ENCODE measurements at regions not wholly inside any gene's neighbourhood (a gene's known extent, or its start where the extent isn't known, plus 50 kb on each side); places are given as distances from the start of the nearest gene placed in this dataset.
A peak's percentile ranks its signal among the peaks of the same experiment; 100 is the strongest.
"Not testable (repeated sequence)": the region's sequence is repeated elsewhere in the genome, so short reads cannot be mapped to it uniquely, and the experiment has no call there.

- no peak for DNase-seq
These were observed 1089.6 kb downstream of the DNAJB9 start for GRCh38 chr7:109659261-109659660.

- DNase-seq, result no peak
These were observed 1090.7 kb downstream of the DNAJB9 start for GRCh38 chr7:109660401-109660800.

- DNase-seq, result no peak
These were observed 1094.1 kb downstream of the DNAJB9 start for GRCh38 chr7:109663806-109664205.

GRCh38 chr7:109687269-109687668 lies 1117.6 kb downstream of the DNAJB9 start:
- not testable (repeated sequence) for DNase-seq

- not testable (repeated sequence) for DNase-seq
These were observed 1122.9 kb downstream of the DNAJB9 start for GRCh38 chr7:109692613-109693012.

DNA sequence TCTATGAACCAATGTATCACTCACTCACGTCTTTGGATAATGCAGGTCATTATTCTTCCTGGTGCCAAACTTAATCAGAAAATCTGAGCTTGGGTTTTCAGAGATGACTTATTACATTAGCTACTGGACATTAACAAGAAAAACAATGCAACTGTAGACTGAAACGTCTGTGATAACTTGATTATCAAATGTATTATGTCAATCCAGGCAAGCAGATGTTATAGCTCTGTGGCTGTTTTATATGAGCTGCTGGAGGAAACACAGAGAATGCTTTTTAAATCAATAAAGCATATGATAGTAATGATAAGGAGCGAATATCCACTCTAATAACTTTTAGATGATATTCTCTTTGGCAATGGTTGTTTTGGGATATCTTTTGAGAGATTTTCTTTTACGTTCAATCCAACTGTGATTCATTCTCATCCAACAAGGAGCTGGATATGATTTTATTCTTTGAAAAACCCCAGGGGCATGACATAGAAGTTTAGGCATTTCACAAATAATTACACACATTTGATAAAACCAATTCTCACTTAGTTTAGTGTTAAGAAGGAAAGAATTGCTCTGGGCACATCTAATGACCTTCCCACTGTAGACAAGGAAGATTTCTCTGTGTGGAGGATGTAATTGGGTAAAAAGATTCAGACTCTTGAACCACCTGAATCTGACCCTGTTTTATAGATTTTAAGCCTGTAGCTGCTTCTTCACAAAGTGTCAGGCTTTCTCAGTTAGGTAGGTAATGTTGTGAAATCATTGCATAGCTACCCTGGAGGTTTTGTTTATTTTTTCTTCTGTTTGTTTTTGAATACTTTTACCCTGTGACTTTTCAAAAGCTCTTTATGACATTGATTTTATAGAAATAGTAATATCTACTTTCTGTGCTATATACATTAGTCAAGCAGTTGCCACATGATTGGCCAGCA lies 1124.7 kb downstream of the DNAJB9 start:
- DNase-seq, result no peak

DNA sequence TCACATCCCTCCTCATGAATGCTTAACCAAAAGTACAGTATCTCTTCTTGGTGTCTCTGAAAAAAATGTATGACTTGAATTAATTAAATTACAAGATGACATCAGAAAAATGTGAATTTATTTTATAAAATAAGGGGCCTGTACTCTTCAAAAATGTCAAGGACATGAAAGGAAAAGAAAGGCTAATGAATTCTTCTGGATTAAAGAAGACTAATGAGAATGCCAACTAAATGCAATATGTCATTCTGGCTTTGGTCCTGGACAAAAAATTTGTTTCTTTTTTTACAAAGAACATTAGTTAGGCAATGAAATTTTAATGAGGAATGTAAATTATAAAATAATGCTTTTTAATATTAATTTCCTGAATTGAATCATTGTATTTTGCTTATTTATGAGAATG lies 1125.7 kb downstream of the DNAJB9 start:
- DNase-seq, result no peak

GRCh38 chr7:109696723-109697122 lies 1127.0 kb downstream of the DNAJB9 start:
- no peak for DNase-seq

- no peak for DNase-seq
These were observed 1130.0 kb downstream of the DNAJB9 start for GRCh38 chr7:109699661-109700060.

DNA sequence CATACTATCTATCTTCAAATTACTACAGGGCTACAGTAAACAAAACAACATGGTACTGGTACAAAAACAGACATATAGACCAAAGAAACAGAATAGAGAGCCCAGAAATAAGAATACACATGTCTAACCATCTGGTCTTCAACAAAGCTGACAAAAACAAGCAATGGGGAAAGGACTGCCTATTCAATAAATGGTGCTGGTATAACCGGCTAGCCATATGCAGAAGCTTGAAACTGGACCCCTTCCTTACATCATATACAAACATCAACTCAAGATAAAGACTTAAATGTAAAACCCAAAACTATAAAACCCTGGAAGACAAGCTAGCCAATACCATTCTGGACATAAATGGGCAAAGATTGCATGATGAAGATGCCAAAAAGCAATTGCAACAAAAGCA lies 1143.7 kb downstream of the DNAJB9 start:
- no peak for DNase-seq

- not testable (repeated sequence) for DNase-seq
These were observed 1149.7 kb downstream of the DNAJB9 start for GRCh38 chr7:109719359-109719758.

- DNase-seq, result no peak
These were observed 1164.9 kb downstream of the DNAJB9 start for GRCh38 chr7:109734601-109735000.

DNA sequence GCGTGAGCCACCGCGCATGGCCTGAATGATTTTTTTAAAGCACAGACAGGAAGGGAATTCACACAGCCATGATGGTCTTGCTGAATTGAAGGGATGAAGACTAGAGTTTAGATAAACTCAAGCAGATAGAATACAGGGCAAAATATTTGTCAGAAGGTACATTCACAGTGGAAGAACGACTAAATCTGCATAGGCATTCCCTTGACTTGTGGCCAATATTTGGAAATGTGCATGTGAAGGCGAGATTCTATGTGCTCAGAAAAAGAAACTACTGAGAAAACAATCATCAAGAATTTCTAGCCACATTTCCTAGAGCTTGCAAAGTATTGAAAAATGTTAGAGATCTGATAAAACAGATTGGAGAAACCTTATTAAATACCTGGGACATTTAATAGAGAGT lies 1166.2 kb downstream of the DNAJB9 start:
- no peak for DNase-seq

DNA sequence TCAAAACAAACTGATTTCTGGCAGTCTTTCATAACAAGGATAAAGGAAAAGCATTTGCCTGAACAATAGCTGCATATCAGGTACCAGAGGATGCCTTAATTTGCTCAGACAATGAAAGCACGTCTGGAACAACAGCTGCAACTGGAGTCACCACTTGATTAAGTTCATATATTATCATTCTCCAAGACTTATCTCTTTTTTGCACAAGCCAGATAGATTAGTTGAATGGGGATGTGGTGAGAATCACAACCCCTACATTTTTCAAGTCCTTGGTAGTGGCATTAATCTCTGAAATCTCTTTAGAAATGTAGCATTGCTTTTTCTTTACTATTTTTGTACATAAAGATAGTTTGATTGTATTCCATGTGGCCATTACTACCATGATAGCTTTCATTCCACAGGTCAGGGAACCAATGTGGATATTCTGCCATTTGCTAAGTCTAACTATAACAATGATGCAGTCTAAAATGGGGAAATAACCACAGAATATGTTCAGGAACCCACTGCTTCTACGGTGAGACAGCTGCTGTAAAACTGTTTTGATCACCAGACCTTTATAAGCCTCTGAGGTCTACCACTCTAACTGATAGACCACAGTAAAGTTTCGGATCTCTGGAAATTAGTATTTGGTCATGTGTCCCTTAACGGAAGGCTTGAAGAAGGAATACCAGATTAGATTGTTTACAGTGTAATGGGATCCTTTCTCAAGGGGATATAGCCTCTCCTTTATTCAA lies 1176.2 kb downstream of the DNAJB9 start:
- DNase-seq, result no peak

DNA sequence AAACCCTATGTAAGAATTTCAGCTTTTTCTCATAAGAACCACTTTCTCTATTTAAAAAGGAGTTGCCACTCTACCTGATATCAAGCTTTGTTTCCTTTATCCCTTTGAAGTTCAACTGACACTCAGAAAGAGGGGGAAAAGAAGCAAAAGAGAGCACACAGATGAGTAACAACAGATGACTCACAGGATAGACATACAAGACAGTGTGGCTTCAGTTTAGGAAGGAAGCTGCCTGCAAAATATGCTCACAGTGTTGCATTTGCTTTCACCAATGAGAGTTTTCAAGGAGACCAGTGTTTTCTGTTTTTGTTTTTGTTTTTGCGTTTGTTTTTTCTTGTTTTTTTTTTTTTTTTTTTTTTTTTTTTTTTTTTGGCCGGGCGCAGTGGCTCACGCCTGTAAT lies 1181.6 kb downstream of the DNAJB9 start:
- peak; percentile 1 for DNase-seq

- DNase-seq, result no peak
These were observed 1182.4 kb downstream of the DNAJB9 start for GRCh38 chr7:109752068-109752467.

DNA sequence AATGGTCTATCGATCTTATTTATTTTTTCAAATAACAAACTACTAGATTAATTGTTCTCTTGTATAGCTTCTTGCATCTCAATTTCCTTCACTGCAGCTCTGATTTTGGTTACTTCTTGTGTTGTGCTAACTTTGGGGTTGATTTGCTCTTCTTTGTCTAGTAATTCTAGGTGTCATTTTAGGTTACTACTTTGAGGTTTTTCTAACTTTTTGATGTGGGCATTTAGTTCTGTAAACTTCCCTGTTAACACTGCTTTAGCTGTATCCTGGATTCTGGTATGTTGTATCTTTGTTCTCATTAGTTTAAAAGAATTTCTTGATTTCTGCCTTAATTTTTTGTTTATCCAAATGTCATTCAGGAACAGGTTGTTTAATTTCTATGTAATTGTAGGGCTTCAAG lies 1188.0 kb downstream of the DNAJB9 start:
- DNase-seq, result no peak

GRCh38 chr7:109763611-109764010 lies 1193.9 kb downstream of the DNAJB9 start:
- no peak for DNase-seq

DNA sequence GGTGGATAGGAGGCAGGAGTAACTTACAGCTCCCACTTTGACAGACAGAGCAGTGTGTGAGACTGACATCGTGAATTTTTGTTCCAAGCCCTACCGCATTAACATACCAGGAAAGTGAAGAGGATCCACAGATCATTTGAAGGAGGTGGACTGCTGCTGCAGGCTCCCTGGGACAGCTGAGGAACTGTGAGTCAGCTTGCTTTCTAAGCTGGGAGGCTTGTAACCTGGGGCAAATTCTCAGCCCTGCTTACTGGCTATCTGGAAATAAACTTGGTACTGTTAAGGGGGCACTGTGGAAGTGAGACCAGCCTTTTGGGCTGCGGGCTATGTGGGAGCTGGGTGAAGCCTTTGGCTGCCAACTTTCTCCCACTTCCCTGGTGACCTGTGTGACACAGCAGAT lies 1202.5 kb downstream of the DNAJB9 start:
- DNase-seq, result no peak

GRCh38 chr7:109782806-109783205 lies 1213.1 kb downstream of the DNAJB9 start:
- DNase-seq, result no peak

GRCh38 chr7:109806548-109806947 lies 1236.9 kb downstream of the DNAJB9 start:
- DNase-seq, result no peak

GRCh38 chr7:109821156-109821555 lies 1251.5 kb downstream of the DNAJB9 start:
- no peak for DNase-seq

- no peak for DNase-seq
These were observed 1256.1 kb upstream of the LRRN3 start for GRCh38 chr7:109834851-109835250.

DNA sequence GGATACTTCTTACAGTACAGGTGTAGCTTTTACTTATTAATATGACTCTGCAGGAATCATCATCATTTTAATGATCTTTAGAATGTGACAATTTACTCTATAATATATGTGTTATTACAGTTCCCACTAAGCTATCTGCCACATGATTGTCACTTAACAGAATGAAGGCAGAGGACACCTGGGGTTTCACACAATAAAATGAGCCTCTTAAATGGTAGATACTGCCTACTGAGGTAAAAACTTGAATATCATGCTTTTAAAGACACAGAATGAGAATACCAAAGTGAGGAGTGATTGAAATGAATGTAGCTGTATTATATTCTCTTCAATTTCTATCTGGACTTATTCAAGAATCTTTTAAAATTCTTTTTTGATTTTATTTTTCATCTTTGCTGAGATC lies 1255.3 kb upstream of the LRRN3 start:
- DNase-seq, result no peak

All from activated CD4-positive, alpha-beta T cell treated with anti-CD3 and anti-CD28 coated beads, Interleukin-2, amount 50 U/mL, for 16 hours (primary cell).